ENCODE measurements at regions not wholly inside any gene's neighbourhood (a gene's known extent, or its start where the extent isn't known, plus 50 kb on each side); places are given as distances from the start of the nearest gene placed in this dataset.

- no peak for DNase-seq (ENCODE audit: low spot score)
These were observed 61.9 kb upstream of the IGFBP7 start for GRCh38 chr4:57172065-57172464.

- DNase-seq (ENCODE audit: low spot score): no peak
These were observed 58.8 kb upstream of the IGFBP7 start for GRCh38 chr4:57168982-57169381.

DNA sequence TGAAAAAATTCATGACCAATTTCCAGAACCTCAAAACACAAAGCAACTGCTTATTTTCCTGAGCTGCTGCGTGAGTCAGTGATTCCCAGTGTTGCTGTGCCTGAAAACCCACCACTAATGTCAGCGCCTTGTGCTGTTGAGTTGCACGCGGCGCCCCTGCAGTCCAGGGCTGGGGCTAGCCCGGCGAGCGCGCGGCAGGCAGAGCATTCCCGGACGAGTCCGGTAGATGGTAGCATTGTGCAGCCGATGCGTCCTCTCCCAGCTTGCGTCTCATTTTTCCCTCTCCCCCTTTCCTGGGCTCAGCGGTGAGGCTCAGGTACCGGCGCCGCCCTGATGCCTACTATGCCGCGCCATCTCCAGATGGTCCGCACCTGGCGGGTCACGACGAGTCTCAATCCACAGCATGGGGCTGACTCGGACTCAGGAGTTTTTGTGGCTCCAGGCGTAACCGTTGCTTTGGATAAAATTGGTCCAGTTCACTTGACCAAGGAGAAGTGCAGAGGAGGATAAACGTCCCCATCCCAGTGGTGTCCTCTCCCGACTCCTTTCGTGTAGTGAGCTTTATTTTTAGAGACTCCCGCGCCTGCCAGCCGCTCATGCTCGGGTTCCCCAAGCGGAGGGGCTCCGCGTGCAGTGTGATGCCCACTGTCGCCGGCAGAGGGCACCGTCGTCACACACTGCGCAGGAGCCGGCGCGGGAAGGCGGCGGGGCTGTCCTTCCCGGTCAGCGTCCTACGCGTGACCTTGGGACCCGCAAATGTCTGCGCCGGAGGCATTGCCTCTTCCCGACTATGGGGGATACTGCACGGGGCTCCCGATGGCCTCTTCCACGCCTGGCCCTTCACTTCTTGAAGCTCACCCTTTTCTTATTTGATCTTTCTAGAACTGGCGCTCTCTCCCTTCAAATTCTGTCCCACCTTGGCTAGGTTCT, 53.6 kb upstream of the IGFBP7 start:
- peak; percentile 67 for DNase-seq (ENCODE audit: low spot score)

DNA sequence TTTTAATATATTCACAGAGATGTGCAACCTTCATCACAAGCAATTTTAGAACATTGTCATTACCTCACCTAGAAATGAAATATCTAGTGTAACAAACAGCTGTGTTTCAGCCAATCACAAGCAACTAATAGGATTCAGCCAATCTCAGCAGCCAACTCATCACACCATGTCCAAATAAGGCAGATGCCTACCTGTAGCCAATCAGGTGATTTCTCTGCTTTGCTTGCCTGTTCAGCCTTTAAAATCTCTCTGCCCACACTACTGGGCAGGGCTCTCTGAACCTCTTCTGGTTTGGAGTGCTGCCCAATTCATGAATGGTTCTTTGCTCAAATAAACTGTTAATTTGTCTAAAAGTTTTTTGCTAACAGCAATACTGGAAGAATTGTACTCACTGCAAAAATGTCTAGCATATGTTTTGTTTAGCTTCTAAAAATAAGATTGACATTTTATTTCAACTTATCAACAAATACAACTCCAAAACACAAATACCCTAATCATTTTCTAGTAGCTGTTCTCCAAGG, 52.4 kb upstream of the IGFBP7 start:
- DNase-seq (ENCODE audit: low spot score): no peak
